OCI-M1 (cell line): ENCODE measurements at regions not wholly inside any gene's neighbourhood (a gene's known extent, or its start where the extent isn't known, plus 50 kb on each side); places are given as distances from the start of the nearest gene placed in this dataset.
"Not testable (repeated sequence)": the region's sequence is repeated elsewhere in the genome, so short reads cannot be mapped to it uniquely, and the experiment has no call there.

Experiments
- DNase-seq: peaks from one replicate; lab custom pipeline; 2025; lab: John Stamatoyannopoulos, UW

DNA sequence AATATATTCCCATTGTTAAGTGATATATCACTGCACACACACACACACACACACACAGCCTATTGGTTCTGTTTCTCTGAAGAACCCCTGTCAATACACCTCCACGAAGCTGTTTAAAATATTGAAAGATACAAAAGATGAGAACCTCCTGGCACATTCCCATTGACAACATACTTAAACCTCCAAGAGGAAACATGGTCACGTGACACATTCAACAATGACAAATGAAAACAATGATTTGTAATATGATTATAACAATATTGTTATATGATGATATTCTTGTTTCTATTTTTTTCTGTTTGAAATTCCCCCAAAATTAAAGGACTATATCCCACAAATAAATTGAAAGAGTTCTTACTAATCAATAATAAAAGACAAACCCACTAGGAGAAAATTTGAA lies 1344.9 kb downstream of the BRD1 start:
- no peak for DNase-seq

DNA sequence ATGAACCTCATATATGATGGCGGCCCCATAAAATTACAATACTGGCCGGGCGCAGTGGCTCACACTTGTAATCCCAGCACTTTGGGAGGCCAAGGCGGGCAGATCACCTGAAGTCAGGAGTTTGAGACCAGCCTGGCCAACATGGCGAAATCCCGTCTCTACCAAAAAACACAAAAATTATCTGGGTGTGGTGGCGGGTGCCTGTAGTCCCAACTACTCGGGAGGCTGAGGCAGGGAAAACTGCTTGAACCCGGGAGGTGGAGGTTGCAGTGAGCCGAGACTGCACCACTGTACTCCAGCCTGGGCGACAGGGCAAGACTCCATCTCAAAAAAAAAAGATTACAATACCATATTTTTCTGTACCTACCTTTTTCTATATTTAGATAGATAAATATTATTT lies 1345.5 kb downstream of the BRD1 start:
- not testable (repeated sequence) for DNase-seq

DNA sequence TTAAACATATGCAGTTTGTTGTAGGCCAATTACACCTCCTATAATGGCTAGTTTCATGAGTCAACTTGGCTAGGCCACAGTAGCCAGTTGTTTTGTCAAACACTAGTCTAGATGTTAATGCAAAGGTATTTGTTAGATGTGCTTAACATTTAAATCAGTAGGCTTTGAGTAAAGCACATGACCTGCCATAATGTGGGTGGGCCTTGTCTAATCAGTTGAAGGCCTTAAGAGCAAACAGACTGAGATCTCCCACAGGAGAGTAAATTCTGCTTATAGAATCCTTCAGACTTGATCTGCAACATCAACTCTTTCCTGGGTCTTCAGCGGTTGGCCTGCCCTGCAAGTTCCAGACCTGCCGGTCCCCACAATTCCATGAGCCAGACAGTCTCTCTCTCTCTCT lies 1345.9 kb downstream of the BRD1 start:
- no peak for DNase-seq

DNA sequence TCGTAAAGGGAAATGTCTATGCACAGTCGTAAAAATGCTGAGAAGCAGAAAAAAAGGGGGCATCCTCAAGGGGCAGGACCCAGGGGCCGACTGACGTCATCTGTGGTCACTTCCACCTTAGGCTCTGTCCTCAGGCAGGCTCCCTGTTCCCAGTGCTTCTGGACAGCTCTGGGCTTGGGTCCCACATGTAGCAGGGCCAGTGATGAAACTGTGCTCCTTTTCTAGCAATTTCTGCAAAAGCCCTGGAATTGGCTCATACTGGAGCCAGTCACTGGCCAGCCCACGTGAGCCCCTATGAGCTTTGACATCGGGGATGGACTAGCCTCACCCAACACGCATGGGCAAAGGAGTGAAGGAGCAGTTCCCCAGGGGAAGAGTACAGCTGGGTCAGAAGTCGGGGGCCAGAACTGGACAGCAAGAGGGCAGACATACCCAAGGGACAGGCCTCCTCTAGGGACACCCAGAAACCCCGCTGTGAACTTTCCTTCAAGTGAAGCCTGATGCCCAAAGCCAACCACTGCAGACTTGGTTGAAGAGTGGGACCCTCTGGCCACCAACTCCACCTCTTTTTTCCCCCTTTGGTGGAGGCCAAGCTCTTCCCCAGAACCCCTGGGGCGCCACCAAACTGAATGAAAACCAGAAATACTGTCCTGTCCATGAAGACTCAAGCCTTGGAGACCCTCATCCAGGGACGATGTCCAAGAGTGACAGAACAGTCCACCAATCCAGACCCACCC lies 1349.0 kb downstream of the BRD1 start:
- DNase-seq: no peak

DNA sequence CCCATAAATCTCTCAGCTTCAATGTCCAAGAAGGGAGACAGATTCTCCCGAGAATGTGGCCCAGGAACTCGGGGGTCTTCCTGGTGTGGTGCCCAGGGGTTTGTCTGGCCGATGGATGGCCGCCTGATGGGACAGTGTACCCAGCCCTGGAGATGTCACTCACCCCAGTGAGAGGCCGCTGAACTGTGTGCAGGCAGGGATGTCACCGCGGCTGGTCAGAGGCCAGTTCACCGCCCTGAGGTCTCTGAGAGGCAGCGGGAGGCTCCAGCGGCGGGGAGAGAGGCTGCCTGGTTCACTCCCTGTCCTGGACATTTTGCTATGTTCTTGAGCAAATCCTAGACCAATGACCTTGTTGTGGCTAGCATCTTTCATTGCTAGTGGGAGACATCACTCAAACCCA lies 1349.5 kb downstream of the BRD1 start:
- DNase-seq: no peak

DNA sequence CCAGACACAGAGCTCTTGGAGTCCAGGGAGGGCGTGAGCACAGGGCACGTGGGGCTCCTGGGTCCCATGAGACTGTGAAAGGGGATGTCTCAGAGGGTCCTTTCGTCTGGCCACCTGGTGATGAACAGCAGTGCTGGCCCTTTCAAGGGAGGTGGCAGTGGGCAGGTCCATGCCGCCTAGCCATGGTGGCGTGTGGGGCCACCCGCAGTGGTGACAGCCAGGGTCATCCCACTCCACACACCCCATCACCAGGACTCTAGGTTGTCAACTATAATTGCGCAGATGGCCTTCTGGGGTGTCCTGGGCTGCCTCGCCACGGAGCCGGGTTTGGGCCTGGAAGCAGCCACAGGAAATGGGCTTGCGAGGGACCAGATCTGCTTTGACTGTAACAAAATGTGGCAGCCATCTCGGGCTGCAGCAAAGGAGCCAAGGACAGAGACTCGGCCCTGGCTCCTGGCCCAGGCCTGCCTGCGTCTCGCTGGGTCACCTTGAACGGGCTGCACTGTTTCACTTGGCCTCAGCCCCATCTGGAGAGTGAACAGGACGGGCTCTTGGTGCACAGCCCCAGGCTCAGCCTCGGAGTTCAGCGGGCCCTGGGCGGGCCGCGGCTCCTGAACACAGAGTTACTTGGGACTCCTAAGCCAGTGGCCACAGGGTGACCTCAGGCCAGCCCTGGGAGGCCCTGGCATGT lies 1350.5 kb downstream of the BRD1 start:
- no peak for DNase-seq

DNA sequence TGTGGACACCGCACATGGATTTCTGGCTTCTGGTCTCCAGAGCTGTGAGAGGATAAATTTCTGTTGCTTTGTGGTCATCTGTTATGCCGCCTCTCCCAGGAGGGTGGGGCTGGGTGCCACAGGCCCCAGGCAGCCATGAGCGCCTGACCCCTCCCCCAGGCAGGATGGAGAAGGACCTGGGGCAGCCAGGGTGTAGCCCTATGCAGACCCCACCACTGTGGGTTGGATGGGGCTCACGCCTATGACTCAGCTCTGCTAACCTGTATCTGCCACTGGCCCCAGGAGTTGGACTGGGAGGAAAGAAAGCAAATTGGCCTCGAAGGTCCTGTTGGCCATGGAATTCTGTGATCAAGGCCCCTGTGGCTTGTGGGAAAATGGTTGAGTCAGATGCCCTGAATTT lies 1351.1 kb downstream of the BRD1 start:
- DNase-seq: no peak

DNA sequence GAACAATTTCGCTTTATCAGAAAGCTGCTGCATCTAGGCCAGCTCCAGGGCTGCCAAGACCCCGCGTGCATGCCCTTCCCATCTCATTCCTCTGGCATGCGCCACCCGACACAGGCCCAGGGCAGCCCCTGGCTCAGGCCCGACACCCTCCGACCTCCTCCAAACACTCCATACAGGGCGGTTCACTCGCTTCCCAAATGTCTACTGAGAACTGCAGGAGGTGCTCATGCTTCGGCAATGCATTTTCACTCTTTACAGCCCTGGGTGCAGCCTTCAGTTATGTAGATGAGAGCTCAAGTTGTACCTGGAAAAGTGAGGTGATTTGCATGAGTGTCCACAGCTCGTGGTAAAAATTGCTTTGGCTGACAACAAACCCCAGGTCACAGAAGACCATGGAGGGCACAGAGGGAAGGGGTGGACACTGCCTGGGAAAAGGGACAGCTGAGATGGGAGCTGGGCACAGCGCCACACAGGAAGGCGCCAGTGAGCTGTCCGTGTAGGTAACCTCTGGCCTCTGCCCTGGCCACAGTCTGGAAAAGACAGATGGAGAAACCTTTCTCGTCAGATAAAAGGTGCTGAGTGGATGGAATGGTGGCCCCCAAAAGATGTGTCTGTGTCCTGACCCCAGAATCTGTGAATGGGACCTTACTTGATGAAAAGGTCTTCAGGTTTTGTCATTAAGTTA lies 1351.9 kb downstream of the BRD1 start:
- DNase-seq: no peak

DNA sequence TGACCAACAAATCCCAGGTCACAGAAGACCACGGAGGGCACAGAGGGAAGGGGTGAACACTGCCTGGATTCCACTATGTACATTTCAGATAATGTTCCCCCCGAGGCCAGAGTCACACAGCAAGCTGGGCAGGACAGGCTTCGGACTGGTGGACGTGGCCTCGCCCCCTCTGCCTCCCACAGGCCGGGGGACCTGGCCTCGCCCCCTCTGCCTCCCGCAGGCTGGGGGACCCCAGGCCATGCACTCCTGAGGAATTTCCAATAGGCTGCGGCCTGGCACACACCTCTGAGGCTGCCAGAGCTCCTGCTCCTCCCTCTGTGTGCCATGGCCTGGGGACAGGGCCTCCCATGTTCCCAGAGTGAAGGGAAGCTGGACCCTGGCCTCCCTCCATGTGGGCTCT lies 1352.8 kb downstream of the BRD1 start:
- DNase-seq: no peak

DNA sequence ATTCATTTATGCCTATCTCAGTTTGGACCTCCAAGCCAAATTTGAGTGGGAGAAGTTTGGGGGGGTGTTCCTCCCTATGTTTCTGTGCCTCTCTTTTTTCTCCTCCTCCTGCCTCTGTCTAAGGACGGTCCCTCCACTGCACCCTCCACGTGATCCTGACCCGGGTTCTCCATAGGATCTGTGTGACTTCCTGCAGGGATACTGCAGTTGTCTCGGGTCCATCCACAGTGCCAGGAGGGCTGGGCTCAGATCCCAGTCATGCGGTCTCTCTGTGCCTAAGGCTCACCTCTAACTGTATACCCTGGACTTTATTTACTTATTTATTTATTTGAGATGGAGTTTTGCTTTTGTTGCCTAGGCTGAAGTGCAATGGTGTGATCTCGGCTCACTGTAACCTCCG lies 1354.5 kb downstream of the BRD1 start:
- DNase-seq: no peak

DNA sequence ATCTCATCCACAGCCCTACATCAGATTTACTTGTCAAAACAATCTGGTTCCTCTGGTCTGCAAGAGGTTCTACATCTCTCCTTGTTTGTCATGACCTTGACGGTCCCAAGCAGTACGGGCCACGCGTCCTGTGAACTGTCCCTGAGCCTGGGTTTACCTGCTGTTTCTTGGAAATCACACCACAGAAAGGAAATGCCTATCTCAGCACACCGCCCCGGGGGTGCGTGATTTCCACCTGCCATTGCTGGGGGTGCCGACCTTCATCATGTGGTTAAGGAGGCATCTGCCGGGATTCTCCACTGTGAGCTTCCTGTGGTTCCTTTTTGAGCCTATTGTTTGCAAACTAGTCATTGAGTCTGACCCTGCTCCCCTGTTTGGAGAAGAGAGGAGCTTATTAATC lies 1363.4 kb downstream of the BRD1 start:
- no peak for DNase-seq

DNA sequence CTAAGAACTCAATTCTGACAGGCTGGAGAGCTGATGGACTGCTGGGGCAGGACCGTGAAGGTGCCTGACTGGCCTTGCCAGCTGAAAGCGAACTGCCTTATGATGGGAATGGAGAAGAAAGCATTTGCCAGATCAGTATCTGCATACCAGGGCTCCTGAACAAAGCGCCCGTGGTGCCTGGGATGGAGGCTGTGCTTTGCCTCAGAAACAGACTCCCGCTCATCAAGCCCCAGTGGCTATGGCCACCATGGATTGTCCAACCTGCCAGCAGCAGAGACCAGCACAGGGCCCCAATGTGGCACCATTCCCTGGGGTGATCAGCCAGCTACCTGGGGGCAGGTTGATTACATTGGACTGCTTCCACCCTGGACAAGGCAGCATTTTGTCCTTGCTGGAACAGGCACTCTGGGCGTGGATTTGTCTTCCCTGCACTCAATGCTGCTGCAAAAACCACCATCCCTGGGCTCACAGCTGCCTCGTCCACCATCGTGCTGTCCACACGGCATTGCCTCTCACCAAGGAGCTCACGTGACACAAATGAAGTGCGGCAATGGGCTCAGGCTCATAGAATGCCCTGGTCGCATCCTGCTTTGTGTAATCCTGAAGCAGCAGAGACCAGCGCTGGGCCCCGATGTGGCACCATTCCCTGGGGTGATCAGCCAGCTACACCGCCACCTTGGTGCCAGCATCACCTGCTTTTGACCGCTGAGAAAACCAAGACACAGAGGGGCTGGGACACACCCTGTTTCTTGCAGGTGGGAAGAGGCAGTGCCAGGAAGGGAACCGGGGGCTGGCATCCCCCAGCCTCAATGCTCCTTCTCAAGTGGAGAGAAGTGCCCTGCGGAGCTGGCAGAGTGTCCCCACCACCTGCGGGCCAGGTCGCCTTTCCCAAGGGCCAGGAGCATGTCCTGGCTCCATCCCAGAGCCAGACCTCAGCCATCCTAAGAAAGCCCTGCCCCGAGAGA lies 1367.5 kb downstream of the BRD1 start:
- DNase-seq: no peak

DNA sequence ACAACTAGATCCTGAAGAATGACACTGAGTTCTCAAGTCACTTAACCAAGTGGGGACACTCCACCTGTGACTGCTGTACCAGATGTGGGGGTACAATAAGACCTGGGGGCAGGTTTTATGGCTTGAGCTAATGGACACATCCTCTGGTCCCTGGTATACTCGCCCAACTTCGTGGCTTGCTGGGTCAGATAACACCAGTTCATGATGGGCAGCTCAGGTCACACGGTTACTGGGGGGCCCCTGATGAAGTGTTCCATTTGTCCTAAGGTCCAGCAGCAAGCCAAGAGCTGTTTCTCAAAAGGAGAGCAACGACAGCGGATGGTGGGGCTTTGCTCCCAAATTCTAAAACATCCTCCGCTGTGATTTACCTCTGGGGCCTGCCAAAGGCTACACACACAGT lies 1368.4 kb downstream of the BRD1 start:
- DNase-seq: no peak

DNA sequence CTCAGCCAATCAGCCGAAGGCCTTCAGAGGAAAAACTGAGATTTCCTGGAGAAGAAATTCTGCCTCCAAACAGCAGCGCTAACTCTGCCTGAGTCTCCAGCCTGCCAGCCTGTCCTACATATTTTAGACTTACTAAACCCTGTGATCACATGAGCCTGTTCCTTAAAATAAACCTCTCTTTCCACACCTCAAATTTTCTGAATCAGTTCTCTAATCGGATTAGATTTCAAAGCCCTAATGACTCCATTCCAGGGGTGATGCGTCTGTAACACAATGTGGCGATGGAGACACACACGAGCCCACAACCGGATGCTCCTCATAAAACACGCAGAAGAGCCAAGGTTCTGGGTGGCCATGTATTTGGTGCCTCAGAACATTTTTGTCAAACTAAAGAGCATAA lies 1371.2 kb downstream of the BRD1 start:
- no peak for DNase-seq

DNA sequence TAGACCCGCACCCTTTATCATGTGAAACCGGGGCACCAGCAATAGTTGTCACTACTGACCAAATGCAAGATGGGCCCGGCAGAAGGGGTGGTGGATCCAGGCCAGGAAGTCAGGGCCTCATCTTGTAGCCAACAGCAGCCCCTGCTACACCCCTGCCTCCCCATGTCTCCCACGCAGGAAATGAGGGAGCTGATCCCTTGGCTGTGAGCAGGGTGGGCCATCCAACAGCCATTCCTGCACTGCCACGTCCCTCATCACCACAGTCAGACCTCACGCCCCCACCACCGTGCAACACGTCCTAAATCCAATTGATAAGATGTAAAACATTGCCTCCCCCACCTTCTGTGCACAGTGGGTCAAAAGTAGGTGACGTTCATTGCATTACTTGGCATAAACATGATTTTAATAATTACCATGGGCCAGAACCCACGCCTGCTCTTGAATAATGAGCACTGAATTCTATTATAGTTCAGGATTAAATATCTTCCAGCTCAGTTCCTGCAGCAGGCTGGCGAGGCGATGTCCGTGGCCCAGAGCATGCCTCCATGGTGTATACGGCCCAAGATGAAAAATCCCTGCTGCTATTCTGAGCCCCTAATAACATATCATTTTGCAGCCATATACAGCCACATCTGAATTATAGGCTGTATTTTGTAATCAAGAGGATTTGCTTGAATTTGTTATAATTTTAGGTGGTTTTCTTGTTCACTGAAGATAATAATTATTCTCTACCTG lies 1373.8 kb downstream of the BRD1 start:
- DNase-seq: no peak

DNA sequence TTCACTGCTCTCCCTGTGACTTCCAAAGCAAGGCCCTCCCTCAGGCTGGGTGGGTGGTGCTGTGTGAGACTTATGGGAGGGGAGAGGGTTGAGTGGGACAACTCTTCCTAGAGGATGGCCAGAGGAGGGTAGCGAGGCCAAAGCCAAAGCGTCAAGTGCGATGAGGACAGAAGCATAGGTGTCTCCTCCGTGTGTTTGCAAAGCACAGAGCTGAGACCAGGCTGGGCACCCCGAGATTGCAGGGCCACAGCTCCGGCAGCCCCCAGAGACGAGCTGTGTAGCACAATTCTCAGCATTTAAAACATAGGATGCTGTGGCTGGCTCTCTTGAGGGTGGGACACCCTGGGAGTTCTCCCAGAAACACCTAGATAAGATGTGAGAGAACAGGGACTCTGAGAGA lies 1374.5 kb downstream of the BRD1 start:
- DNase-seq: no peak

DNA sequence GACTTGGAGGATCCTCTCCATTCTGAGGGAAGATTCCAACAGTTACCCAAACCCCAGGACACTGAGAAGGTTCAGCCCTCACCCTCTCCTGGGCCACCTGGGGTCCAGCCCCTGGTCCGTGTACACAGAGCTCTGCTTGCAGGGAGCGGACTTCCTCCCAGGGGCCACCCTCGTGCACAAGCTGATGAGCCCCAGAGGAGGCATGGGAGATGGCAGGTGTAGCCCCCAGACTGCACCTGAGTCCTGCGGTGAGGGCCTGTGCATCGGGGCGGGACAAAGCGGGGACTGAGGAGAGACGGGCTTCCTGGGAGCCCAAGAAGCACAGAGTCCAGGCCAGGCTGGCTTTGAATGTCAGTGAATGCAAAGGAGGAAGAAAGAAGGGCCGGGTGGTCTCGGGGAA lies 1374.9 kb downstream of the BRD1 start:
- no peak for DNase-seq

DNA sequence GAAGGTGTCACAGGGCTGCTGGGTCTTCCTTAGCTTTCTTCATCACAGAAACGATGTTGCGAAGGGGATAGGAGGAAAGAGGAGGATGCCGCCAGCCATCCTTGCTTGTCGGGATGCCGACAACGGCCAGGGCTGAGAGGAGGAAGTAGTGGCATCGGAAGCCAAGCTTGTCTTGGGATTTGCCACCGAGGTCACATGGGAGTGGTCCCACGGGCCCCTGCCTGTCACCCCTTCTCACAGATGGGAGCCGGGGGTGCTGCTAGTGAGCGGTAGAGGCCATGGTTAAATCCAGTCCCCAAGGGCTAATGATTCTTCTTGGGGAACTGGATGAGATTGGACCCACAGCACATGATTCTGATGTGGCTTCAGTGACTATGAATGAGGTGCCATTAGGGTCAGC lies 1375.8 kb downstream of the BRD1 start:
- no peak for DNase-seq

DNA sequence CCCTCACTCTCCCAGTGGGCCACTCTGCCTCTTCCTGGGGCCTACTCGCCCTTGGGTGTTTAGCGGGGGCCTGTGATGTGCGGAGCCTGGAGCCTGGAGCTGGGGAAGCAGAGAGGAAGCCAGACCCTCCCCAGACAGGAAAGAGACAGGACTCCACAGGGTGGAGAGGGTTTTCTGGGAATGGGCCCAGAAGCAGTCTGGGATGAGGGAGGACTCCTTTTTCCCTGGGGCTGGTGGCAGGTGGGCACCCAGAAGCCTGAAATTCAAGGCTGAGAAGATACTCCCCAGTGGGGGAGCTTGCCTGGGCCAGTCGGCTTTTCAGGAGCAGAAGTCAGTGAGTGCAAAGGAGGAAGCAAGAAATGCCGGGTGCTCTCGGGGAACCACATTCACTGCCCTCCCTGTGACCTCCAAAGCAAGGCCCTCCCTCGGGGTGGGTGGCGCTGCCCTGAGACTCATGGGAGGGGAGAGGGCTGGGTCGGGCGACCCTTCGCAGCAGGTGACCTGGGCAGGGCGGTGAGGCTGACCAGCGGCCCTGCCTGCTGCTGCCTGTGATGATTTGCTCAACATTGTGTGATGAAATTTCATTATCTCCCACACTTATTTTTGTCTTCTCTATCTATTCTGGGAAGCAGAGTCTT lies 1377.4 kb downstream of the BRD1 start:
- DNase-seq: no peak

DNA sequence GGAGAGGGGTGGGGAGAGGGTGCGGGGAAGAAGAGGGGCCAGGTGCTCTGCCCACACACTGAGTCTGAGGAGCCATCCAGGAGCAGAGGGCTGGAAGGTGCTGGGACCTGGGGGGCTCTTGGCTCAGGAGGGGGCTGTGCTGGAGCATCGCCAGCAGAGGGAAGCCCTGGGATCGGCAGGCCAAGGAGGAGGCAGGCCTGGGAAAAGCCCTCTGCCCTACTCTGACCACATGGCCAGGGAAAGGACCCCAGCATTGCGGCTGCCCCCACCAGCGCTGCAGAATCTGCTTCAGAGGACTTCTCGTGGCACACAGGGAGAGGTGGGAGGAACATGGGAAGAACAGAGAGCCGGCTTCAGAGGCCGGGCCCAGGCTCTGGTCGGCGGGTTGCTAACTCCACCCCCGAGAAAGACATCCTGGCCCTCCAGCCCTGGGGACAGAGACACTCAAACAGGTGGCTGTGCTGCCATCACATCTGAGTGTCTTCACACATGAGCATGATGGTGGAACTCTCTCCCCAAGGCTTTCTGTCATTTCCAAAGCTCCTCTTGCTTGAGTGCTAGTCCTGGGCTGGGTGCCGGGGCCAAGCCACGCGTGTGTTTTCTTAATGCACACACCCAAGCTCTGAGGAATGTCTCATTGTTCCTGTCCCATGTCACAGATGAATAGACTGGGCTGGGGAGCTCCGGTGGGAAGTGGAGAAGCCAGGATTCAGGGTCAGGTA lies 1378.0 kb downstream of the BRD1 start:
- DNase-seq: no peak
